CD14-positive monocyte (primary cell): ENCODE measurements at regions not wholly inside any gene's neighbourhood (a gene's known extent, or its start where the extent isn't known, plus 50 kb on each side); places are given as distances from the start of the nearest gene placed in this dataset.

Source experiments
- DNase-seq, 3 donors: peaks; one replicate each; pipeline ENCODE4 v3.0.0-alpha.2; 2011 to 2022
- H2AFZ ChIP-seq: 2 replicates; pipeline ENCODE4 v1.6.0; 2012; ENCODE audit warnings: mild to moderate bottlenecking, low read depth, low read length, inconsistent platforms; ENCODE audit not compliant: insufficient read depth, poor library complexity, severe bottlenecking
- H3K27ac ChIP-seq, 2 donors: 1 replicate in 1 of 2; 2 replicates in 1 of 2; pipeline ENCODE4 v1.5.1; 2012 to 2013; ENCODE audit warnings: low read length in 2 of 2, control low read depth in 1 of 2, inconsistent platforms in 1 of 2, low read depth in 1 of 2, mild to moderate bottlenecking in 1 of 2
- H3K27me3 ChIP-seq, 2 donors: one replicate each; pipeline versions ENCODE4 v1.6.0 to v1.6.1; 2011 to 2013; ENCODE audit warnings: low read length in 2 of 2; ENCODE audit not compliant: control insufficient read depth in 2 of 2, insufficient read depth in 2 of 2
- H3K36me3 ChIP-seq, 2 donors: replicated peaks in 1 of 2; 1 replicate in 1 of 2; 2 replicates in 1 of 2; pipeline versions ENCODE4 v1.5.1 to v1.6.1; 2012 to 2013; ENCODE audit warnings: low read length in 2 of 2, control low read depth in 1 of 2, inconsistent platforms in 1 of 2, mild to moderate bottlenecking in 1 of 2; ENCODE audit not compliant: insufficient read depth in 2 of 2, control insufficient read depth in 1 of 2
- H3K4me1 ChIP-seq, 2 donors: 1 replicate in 1 of 2; 2 replicates in 1 of 2; pipeline versions ENCODE4 v1.5.1 to v1.6.1; 2012 to 2013; ENCODE audit warnings: low read length in 2 of 2, control low read depth in 1 of 2, inconsistent platforms in 1 of 2, mild to moderate bottlenecking in 1 of 2, moderate library complexity in 1 of 2; ENCODE audit not compliant: insufficient read depth in 2 of 2, control insufficient read depth in 1 of 2
- H3K4me2 ChIP-seq: replicated peaks from 2 replicates; pipeline ENCODE3; 2012; ENCODE audit warnings: low read length, moderate library complexity, mild to moderate bottlenecking; ENCODE audit not compliant: poor library complexity, severe bottlenecking; ENCODE audit errors: extremely low read depth
- H3K4me3 ChIP-seq, 3 experiments: fragments of 200-600 bp in 1 of 3; sonication (generic) in 1 of 3; replicated peaks in 1 of 3; 1 replicate in 2 of 3; 2 replicates in 1 of 3; pipeline ENCODE4 v1.5.1; 2011 to 2013; ENCODE audit warnings: low read length in 3 of 3, mild to moderate bottlenecking in 3 of 3, control low read depth in 2 of 3, low read depth in 2 of 3, inconsistent platforms in 1 of 3, moderate library complexity in 1 of 3
- H3K79me2 ChIP-seq: 2 replicates; pipeline ENCODE4 v1.6.0; 2012; ENCODE audit warnings: mild to moderate bottlenecking, control low read depth, inconsistent platforms, low read length, moderate library complexity; ENCODE audit not compliant: insufficient read depth
- H3K9ac ChIP-seq: 2 replicates; pipeline ENCODE4 v1.6.0; 2017; ENCODE audit warnings: low read length, mild to moderate bottlenecking; ENCODE audit not compliant: insufficient read depth, poor library complexity, severe bottlenecking
- H3K9me3 ChIP-seq, 2 donors: replicated peaks in 1 of 2; 1 replicate in 1 of 2; 2 replicates in 1 of 2; pipeline versions ENCODE4 v1.5.1 to v1.6.1; 2012 to 2013; ENCODE audit warnings: low read length in 2 of 2, control low read depth in 1 of 2; ENCODE audit not compliant: control insufficient read depth in 1 of 2, insufficient read depth in 1 of 2
- H4K20me1 ChIP-seq: 2 replicates; pipeline ENCODE4 v1.6.0; 2012; ENCODE audit warnings: mild to moderate bottlenecking, low read length, control low read depth, moderate library complexity; ENCODE audit not compliant: insufficient read depth
- H3K27ac Mint-ChIP-seq, 7 donors: one replicate each; pipeline ENCODE4 v1.8.0; 2020; ENCODE audit warnings: mild to moderate bottlenecking in 7 of 7, mixed read lengths in 7 of 7, moderate library complexity in 6 of 7, inconsistent platforms in 2 of 7
- H3K27me3 Mint-ChIP-seq, 3 donors: one replicate each; pipeline ENCODE4 v1.8.0; 2021 to 2022; ENCODE audit warnings: low read depth in 3 of 3, mild to moderate bottlenecking in 3 of 3, mixed read lengths in 3 of 3, moderate library complexity in 3 of 3, inconsistent platforms in 1 of 3
- H3K36me3 Mint-ChIP-seq, 2 donors: one replicate each; pipeline ENCODE4 v1.8.0; 2020; ENCODE audit warnings: mixed read lengths in 2 of 2, inconsistent platforms in 1 of 2, mild to moderate bottlenecking in 1 of 2
- H3K4me1 Mint-ChIP-seq: one replicate; pipeline ENCODE4 v1.8.0; 2020; ENCODE audit warnings: mild to moderate bottlenecking, mixed read lengths
- H3K4me3 Mint-ChIP-seq, 2 donors: one replicate each; pipeline ENCODE4 v1.8.0; 2020; ENCODE audit warnings: mild to moderate bottlenecking in 2 of 2, mixed read lengths in 2 of 2, moderate library complexity in 1 of 2
- H3K9me3 Mint-ChIP-seq, 7 donors: one replicate each; pipeline ENCODE4 v1.8.0; 2020 to 2022; ENCODE audit warnings: mixed read lengths in 7 of 7, mild to moderate bottlenecking in 6 of 7, moderate library complexity in 6 of 7, inconsistent platforms in 2 of 7
- CTCF ChIP-seq: fragments of 200-600 bp; IDR thresholded peaks from one replicate; pipeline ENCODE4 v1.8.0; 2022; ENCODE audit warnings: antibody characterized with exemption, mild to moderate bottlenecking
- WGBS: methylation state at CpG from one replicate; pipeline ENCODE4 v1.1.5; 2013; ENCODE audit warnings: missing lambda C conversion rate; ENCODE audit not compliant: insufficient coverage; 5-methylcytosine and 5-hydroxymethylcytosine counted together
- intact Hi-C, 2 donors: fragments of 100-400 bp; cut with micrococcal nuclease; formaldehyde crosslinking; loops; one replicate each; pipeline versions ENCODE4 v1.15.0 to v1.15.1; 2023

GRCh38 chr11:28798286-28798685 is 690.1 kb downstream of the METTL15 start:
- no peaks in the 10 kb centered on the region for H3K27me3 Mint-ChIP-seq
- 100% methylated on average over 1 of the region's 2 CpGs for WGBS
- H3K4me2 ChIP-seq = no peak overlapping the region

GRCh38 chr11:28797536-28797935 is 689.3 kb downstream of the METTL15 start:
- Histone ChIP-seq H3K4me2 (no peak overlapping the region), H3K4me3 (no peak overlapping the region), H3K9me3 (peaks cover 9 to 12% of the 10 kb centered on the region in 2 donors), H3K36me3 (no peaks in the 10 kb centered on the region), H2AFZ (no peak overlapping the region), H3K9ac (no peak overlapping the region), H3K27ac (no peak overlapping the region), H3K79me2 (no peaks in the 10 kb centered on the region), H3K4me1 (no peaks in the 10 kb centered on the region), H3K27me3 (no peaks in the 10 kb centered on the region), H4K20me1 (no peaks in the 10 kb centered on the region)
- no peaks in the 10 kb centered on the region for H3K4me1 Mint-ChIP-seq
- H3K9me3 Mint-ChIP-seq = peaks cover 0 to 7% (median 4%) of the 10 kb centered on the region in 7 donors
- H3K4me3 Mint-ChIP-seq = no peak overlapping the region
- H3K27ac Mint-ChIP-seq = no peak overlapping the region
- WGBS = no CpG with 5 or more reads among the region's 3 CpGs
- intact Hi-C loops = no loop called here
- no peak for TF ChIP-seq CTCF
- no peaks in the 10 kb centered on the region for H3K27me3 Mint-ChIP-seq
- no peak for DNase-seq
- H3K36me3 Mint-ChIP-seq = no peaks in the 10 kb centered on the region

More at GRCh38 chr11:28798286-28798685, 690.1 kb downstream of the METTL15 start:
- no peaks in the 10 kb centered on the region for H3K36me3 ChIP-seq
- no peak overlapping the region for H3K4me3 ChIP-seq
- H4K20me1 ChIP-seq = no peaks in the 10 kb centered on the region
- H3K27me3 ChIP-seq = no peaks in the 10 kb centered on the region
- H3K79me2 ChIP-seq = no peaks in the 10 kb centered on the region
- no peak overlapping the region for H2AFZ ChIP-seq
- no peaks in the 10 kb centered on the region for H3K4me1 Mint-ChIP-seq
- H3K4me1 ChIP-seq = no peaks in the 10 kb centered on the region
- no peaks in the 10 kb centered on the region for H3K36me3 Mint-ChIP-seq
- H3K4me3 Mint-ChIP-seq = no peak overlapping the region
- no peak overlapping the region for H3K9ac ChIP-seq
- peaks cover 0 to 7% (median 3%) of the 10 kb centered on the region in 7 donors for H3K9me3 Mint-ChIP-seq
- H3K27ac ChIP-seq = no peak overlapping the region
- H3K27ac Mint-ChIP-seq = no peak overlapping the region
- intact Hi-C loops = no loop called here
- DNase-seq = no peak
- no peak for TF ChIP-seq CTCF
- H3K9me3 ChIP-seq = peaks cover 1 to 4% of the 10 kb centered on the region in 2 donors
